IMR-90 (cell line): ENCODE measurements at regions not wholly inside any gene's neighbourhood (a gene's known extent, or its start where the extent isn't known, plus 50 kb on each side); places are given as distances from the start of the nearest gene placed in this dataset.

Source experiments
- ATAC-seq: fragments of 200-7000 bp; cut with Tn5 transposase; 2 replicates; pipeline ENCODE4 v1.9.1; 2020; ENCODE audit warnings: low read depth, mild to moderate bottlenecking, moderate library complexity
- BruUV-seq: library from RNA; stranded (reverse); fragments of 400-500 nt; replicated peaks from 2 replicates; lab custom pipeline; 2021; lab: Mats Ljungman, UMichigan
- CTCF ChIA-PET: fragments of 300-600 bp; formaldehyde crosslinking; extraction: SDS; loops from one replicate; lab custom pipeline; 2021; ENCODE audit warnings: antibody characterized with exemption; lab: Yijun Ruan, JAX
- POLR2A ChIA-PET: fragments of 300-600 bp; sonication (Branson Sonifier 250); formaldehyde crosslinking; loops from one replicate; lab custom pipeline; 2022; ENCODE audit warnings: antibody characterized with exemption; ENCODE audit not compliant: unreplicated experiment; lab: Charles Lee
- DNase-seq: peaks from one replicate; pipeline ENCODE4 v3.0.0; 2013
- H2AFZ ChIP-seq: replicated peaks from 2 replicates; pipeline ENCODE3; 2013; ENCODE audit warnings: low read length, mild to moderate bottlenecking; ENCODE audit not compliant: poor library complexity
- H2AK5ac ChIP-seq: 2 replicates; pipeline ENCODE4 v1.6.1; 2013; ENCODE audit warnings: low read depth, low read length, inconsistent platforms
- H2AK9ac ChIP-seq: replicated peaks from 2 replicates; pipeline ENCODE3; 2013; ENCODE audit warnings: mild to moderate bottlenecking, low read depth, low read length, moderate library complexity; ENCODE audit not compliant: poor library complexity
- H2BK120ac ChIP-seq: 2 replicates; pipeline ENCODE4 v1.6.1; 2013; ENCODE audit warnings: low read depth, low read length, inconsistent platforms
- H2BK15ac ChIP-seq: 3 replicates; pipeline ENCODE4 v1.6.1; 2013; ENCODE audit warnings: low read depth, low read length, inconsistent platforms
- H2BK20ac ChIP-seq: 2 replicates; pipeline ENCODE4 v1.6.1; 2013; ENCODE audit warnings: low read depth, mild to moderate bottlenecking, inconsistent platforms, low read length, moderate library complexity
- H2BK5ac ChIP-seq: 2 replicates; pipeline ENCODE4 v1.6.1; 2013; ENCODE audit warnings: mild to moderate bottlenecking, low read depth, low read length, inconsistent platforms; ENCODE audit not compliant: poor library complexity, severe bottlenecking
- H3K14ac ChIP-seq: replicated peaks from 2 replicates; pipeline ENCODE4 v1.6.1; 2013; ENCODE audit warnings: low read depth, low read length, inconsistent platforms
- H3K18ac ChIP-seq: 2 replicates; pipeline ENCODE4 v1.6.1; 2013; ENCODE audit warnings: low read depth, low read length, control low read depth
- H3K23ac ChIP-seq: 2 replicates; pipeline ENCODE4 v1.6.1; 2013; ENCODE audit warnings: low read depth, low read length, inconsistent platforms
- H3K27ac ChIP-seq: 2 replicates; pipeline ENCODE4 v1.5.1; 2013; ENCODE audit warnings: mild to moderate bottlenecking, control low read depth, low read length; ENCODE audit not compliant: insufficient read depth
- H3K27me3 ChIP-seq: 2 replicates; pipeline ENCODE4 v1.6.1; 2013; ENCODE audit warnings: low read length; ENCODE audit not compliant: control insufficient read depth, insufficient read depth
- H3K36me3 ChIP-seq: 2 replicates; pipeline ENCODE4 v1.6.1; 2013; ENCODE audit warnings: low read length, mixed read lengths; ENCODE audit not compliant: control insufficient read depth, insufficient read depth
- H3K4ac ChIP-seq: 2 replicates; pipeline ENCODE4 v1.6.1; 2013; ENCODE audit warnings: low read depth, low read length, inconsistent platforms
- H3K4me1 ChIP-seq: 2 replicates; pipeline ENCODE4 v1.6.1; 2013; ENCODE audit warnings: low read length, mixed read lengths; ENCODE audit not compliant: control insufficient read depth, insufficient read depth
- H3K4me2 ChIP-seq: 2 replicates; pipeline ENCODE4 v1.6.1; 2013; ENCODE audit warnings: low read depth, mild to moderate bottlenecking, control low read depth, low read length, moderate library complexity
- H3K4me3 ChIP-seq: 2 replicates; pipeline ENCODE4 v1.5.1; 2013; ENCODE audit warnings: low read depth, mild to moderate bottlenecking, control low read depth, low read length, moderate library complexity; ENCODE audit not compliant: insufficient read depth
- H3K56ac ChIP-seq: 2 replicates; pipeline ENCODE4 v1.6.1; 2013; ENCODE audit warnings: low read length, inconsistent platforms; ENCODE audit not compliant: insufficient read depth; ENCODE audit errors: extremely low read depth
- H3K79me1 ChIP-seq, 2 experiments: 2 replicates each; pipeline ENCODE4 v1.6.1; 2013; ENCODE audit warnings: low read length in 2 of 2, inconsistent platforms in 1 of 2, low read depth in 1 of 2
- H3K9ac ChIP-seq: 2 replicates; pipeline ENCODE4 v1.6.1; 2013; ENCODE audit warnings: low read depth, low read length, control low read depth
- H3K9me1 ChIP-seq: 2 replicates; pipeline ENCODE4 v1.6.1; 2013; ENCODE audit warnings: low read length, inconsistent platforms; ENCODE audit not compliant: insufficient read depth
- H3K9me3 ChIP-seq: 2 replicates; pipeline ENCODE4 v1.6.1; 2013; ENCODE audit warnings: low read length; ENCODE audit not compliant: control insufficient read depth, insufficient read depth
- H4K20me1 ChIP-seq: 2 replicates; pipeline ENCODE4 v1.6.1; 2013; ENCODE audit warnings: low read length, inconsistent platforms; ENCODE audit not compliant: insufficient read depth
- H4K5ac ChIP-seq: 2 replicates; pipeline ENCODE4 v1.6.1; 2013; ENCODE audit warnings: mild to moderate bottlenecking, low read depth, low read length, control low read depth
- H4K8ac ChIP-seq, 2 experiments: 2 replicates each; pipeline ENCODE4 v1.6.1; 2013; ENCODE audit warnings: low read depth in 2 of 2, low read length in 2 of 2, control low read depth in 1 of 2, inconsistent platforms in 1 of 2
- H4K91ac ChIP-seq: 2 replicates; pipeline ENCODE4 v1.6.1; 2013; ENCODE audit warnings: low read depth, low read length, inconsistent platforms; ENCODE audit not compliant: insufficient read depth
- BHLHE40 ChIP-seq: fragments of 150-350 bp; IDR thresholded peaks from 2 replicates; pipeline ENCODE4 v1.6.1; 2016; ENCODE audit warnings: mild to moderate bottlenecking, low read depth, low read length
- CEBPB ChIP-seq: IDR thresholded peaks from 2 replicates; pipeline ENCODE4 v1.6.1; 2012; ENCODE audit warnings: low read depth, low read length, improper control_type of control experiment
- CHD1 ChIP-seq: IDR thresholded peaks from 2 replicates; pipeline ENCODE4 v1.6.1; 2012; ENCODE audit warnings: low read depth, low read length, improper control_type of control experiment
- CTCF ChIP-seq: conservative IDR thresholded peaks from 2 replicates; pipeline ENCODE4 v1.5.1; 2012; ENCODE audit warnings: mild to moderate bottlenecking, low read depth, low read length, improper control_type of control experiment
- ELK1 ChIP-seq: fragments of 150-350 bp; IDR thresholded peaks from 2 replicates; pipeline ENCODE4 v1.6.1; 2016; ENCODE audit warnings: low read depth, mild to moderate bottlenecking, low read length, moderate library complexity, borderline replicate concordance
- FOS ChIP-seq: fragments of 150-350 bp; IDR thresholded peaks from 2 replicates; pipeline ENCODE4 v1.6.1; 2016; ENCODE audit warnings: low read depth, low read length
- MAFK ChIP-seq: IDR thresholded peaks from 2 replicates; pipeline ENCODE4 v1.6.1; 2012; ENCODE audit warnings: low read depth, low read length, improper control_type of control experiment
- MAZ ChIP-seq: IDR thresholded peaks from 2 replicates; pipeline ENCODE4 v1.6.1; 2012; ENCODE audit warnings: low read depth, mild to moderate bottlenecking, low read length, improper control_type of control experiment, moderate library complexity, borderline replicate concordance
- MXI1 ChIP-seq: IDR thresholded peaks from 2 replicates; pipeline ENCODE4 v1.6.1; 2012; ENCODE audit warnings: low read depth, mild to moderate bottlenecking, low read length, moderate library complexity, borderline replicate concordance
- NFE2L2 ChIP-seq: fragments of 150-350 bp; IDR thresholded peaks from 2 replicates; pipeline ENCODE4 v1.6.1; 2016; ENCODE audit warnings: low read depth, mild to moderate bottlenecking, low read length
- POLR2A ChIP-seq: IDR thresholded peaks from 2 replicates; pipeline ENCODE4 v1.6.1; 2012; ENCODE audit warnings: mild to moderate bottlenecking, low read depth, low read length
- RAD21 ChIP-seq: IDR thresholded peaks from 2 replicates; pipeline ENCODE4 v1.6.1; 2012; ENCODE audit warnings: low read length, improper control_type of control experiment
- RCOR1 ChIP-seq: IDR thresholded peaks from 2 replicates; pipeline ENCODE4 v1.6.1; 2012; ENCODE audit warnings: mild to moderate bottlenecking, low read length, improper control_type of control experiment; ENCODE audit not compliant: insufficient replicate concordance
- RFX5 ChIP-seq: IDR thresholded peaks from 2 replicates; pipeline ENCODE4 v1.8.0; 2012; ENCODE audit warnings: low read depth, mild to moderate bottlenecking, low read length, moderate library complexity
- SMC3 ChIP-seq: fragments of 150-350 bp; IDR thresholded peaks from 2 replicates; pipeline ENCODE4 v1.6.1; 2016; ENCODE audit warnings: low read depth, mild to moderate bottlenecking, antibody characterized with exemption, low read length, moderate library complexity
- USF2 ChIP-seq: fragments of 150-350 bp; IDR thresholded peaks from 2 replicates; pipeline ENCODE4 v1.6.1; 2017; ENCODE audit warnings: mild to moderate bottlenecking, antibody characterized with exemption, low read length, low read depth
- dilution Hi-C: fragments of 300-500 bp; cut with HindIII; formaldehyde crosslinking; loops from one replicate; pipeline ENCODE4 v1.14.3; 2018; ENCODE audit warnings: low sequenced_read_pairs; ENCODE audit not compliant: unreplicated experiment
- in situ Hi-C: fragments of 300-500 bp; cut with MboI; formaldehyde crosslinking; loops from 3 replicates; pipeline ENCODE4 v1.14.3; 2019; ENCODE audit warnings: low sequenced_read_pairs, inconsistent platforms, mixed read lengths
- intact Hi-C: fragments of 100-400 bp; cut with micrococcal nuclease; formaldehyde crosslinking; loops from 2 replicates; pipeline ENCODE4 v1.10.0; 2022

GRCh38 chr11:109001585-109001984, 336.7 kb downstream of the DDX10 start:
- ATAC-seq (no peak), DNase-seq (no peak)
- no peaks in the 10 kb centered on the region for H3K4me1 ChIP-seq
- H3K9ac ChIP-seq = no peak overlapping the region
- H3K56ac ChIP-seq = no peak overlapping the region
- no peak overlapping the region for H3K18ac ChIP-seq
- no peak overlapping the region for H3K23ac ChIP-seq
- no peaks in the 10 kb centered on the region for H3K9me3 ChIP-seq
- no peak overlapping the region for H4K8ac ChIP-seq
- H3K36me3 ChIP-seq = no peaks in the 10 kb centered on the region
- H2BK120ac ChIP-seq = no peak overlapping the region
- intact Hi-C loops = no loop called here
- H4K5ac ChIP-seq = no peak overlapping the region
- no peak overlapping the region for H3K4ac ChIP-seq
- H2BK15ac ChIP-seq = no peak overlapping the region
- H2AK9ac ChIP-seq = no peak overlapping the region
- no peak for TF ChIP-seq CTCF
- no peak for TF ChIP-seq POLR2A
- TF ChIP-seq FOS = no peak
- TF ChIP-seq SMC3 = no peak
- no peak for TF ChIP-seq MAFK
- no peak for TF ChIP-seq RFX5
- TF ChIP-seq MXI1 = no peak
- TF ChIP-seq ELK1 = no peak
- TF ChIP-seq NFE2L2 = no peak
- no peak for TF ChIP-seq CEBPB
- no peak for TF ChIP-seq RAD21
- no peak for TF ChIP-seq MAZ
- TF ChIP-seq RCOR1 = no peak
- TF ChIP-seq CHD1 = no peak
- no peak for TF ChIP-seq BHLHE40
- TF ChIP-seq USF2 = no peak
- H2AFZ ChIP-seq = no peak overlapping the region
- dilution Hi-C loops = no loop called here
- no peak overlapping the region for H4K91ac ChIP-seq
- no peaks in the 10 kb centered on the region for H3K9me1 ChIP-seq
- H3K4me2 ChIP-seq = no peak overlapping the region
- no peaks in the 10 kb centered on the region for H4K20me1 ChIP-seq
- in situ Hi-C loops = no loop called here
- H2BK5ac ChIP-seq = no peak overlapping the region
- no peak overlapping the region for H3K4me3 ChIP-seq
- no peak overlapping the region for H3K14ac ChIP-seq
- no peak overlapping the region for H2BK20ac ChIP-seq
- H3K79me1 ChIP-seq = no peaks in the 10 kb centered on the region
- H3K27ac ChIP-seq = no peak overlapping the region
- H2AK5ac ChIP-seq = no peak overlapping the region
- ChIA-PET POLR2A (no interaction called here), CTCF (no interaction called here)
- BruUV-seq = no TSS peak
- no peaks in the 10 kb centered on the region for H3K27me3 ChIP-seq
